Activated CD4-positive, alpha-beta memory T cell treated with anti-CD3 and anti-CD28 coated beads for 36 hours (primary cell): ENCODE measurements at regions not wholly inside any gene's neighbourhood (a gene's known extent, or its start where the extent isn't known, plus 50 kb on each side); places are given as distances from the start of the nearest gene placed in this dataset.
"Not testable (repeated sequence)": the region's sequence is repeated elsewhere in the genome, so short reads cannot be mapped to it uniquely, and the experiment has no call there.

Experiments used
- CTCF ChIA-PET: fragments of 350-600 bp; sonication (Branson Sonifier 250); formaldehyde crosslinking; loops from one replicate; lab custom pipeline; 2021; ENCODE audit warnings: antibody characterized with exemption, inconsistent platforms; lab: Charles Lee
- POLR2A ChIA-PET: fragments of 350-600 bp; sonication (Branson Sonifier 250); formaldehyde crosslinking; loops from one replicate; lab custom pipeline; 2021; ENCODE audit warnings: antibody characterized with exemption; lab: Charles Lee
- DNase-seq: peaks from one replicate; pipeline ENCODE4 v3.0.0-alpha.2; 2020
- H3K27ac Mint-ChIP-seq: one replicate; pipeline ENCODE4 v1.8.0; 2021; ENCODE audit warnings: mixed read lengths
- H3K27me3 Mint-ChIP-seq: one replicate; pipeline ENCODE4 v1.8.0; 2021; ENCODE audit warnings: mixed read lengths
- H3K36me3 Mint-ChIP-seq: one replicate; pipeline ENCODE4 v1.8.0; 2021; ENCODE audit warnings: mixed read lengths
- H3K4me1 Mint-ChIP-seq: one replicate; pipeline ENCODE4 v1.8.0; 2021; ENCODE audit warnings: low read depth, mixed read lengths
- H3K4me3 Mint-ChIP-seq: one replicate; pipeline ENCODE4 v1.8.0; 2021; ENCODE audit warnings: mild to moderate bottlenecking, mixed read lengths
- H3K9me3 Mint-ChIP-seq: one replicate; pipeline ENCODE4 v1.8.0; 2021; ENCODE audit warnings: mixed read lengths
- intact Hi-C: fragments of 100-400 bp; cut with micrococcal nuclease; formaldehyde crosslinking; loops from one replicate; pipeline ENCODE4 v1.15.1; 2023

DNA sequence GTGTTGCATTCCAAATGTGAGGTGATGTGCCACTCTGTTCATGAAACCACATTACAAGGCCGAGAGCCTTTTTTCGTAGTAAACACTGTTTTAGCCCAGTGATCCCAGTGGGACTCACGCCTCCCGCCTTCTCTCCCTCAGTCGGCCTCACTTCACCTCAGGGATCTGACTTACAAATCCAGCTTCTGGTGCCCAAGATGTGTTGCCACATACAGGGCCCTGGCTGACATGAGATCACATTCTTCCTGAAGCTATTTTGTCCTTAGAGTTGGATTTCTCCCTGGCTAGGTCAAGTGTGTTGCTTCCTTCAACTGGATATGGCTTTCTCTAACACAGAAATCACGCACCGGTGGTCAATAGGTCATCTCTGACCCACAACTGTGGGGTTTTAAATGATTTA is 354.7 kb downstream of the FBXW7 start:
- ChIA-PET CTCF (no interaction called here), POLR2A (no interaction called here)
- intact Hi-C loops, result loop anchor here (5.0 kb wide), 1 partner anchor 79 kb away; no protein-coding TSS in a partner anchor
- Mint-ChIP-seq H3K27ac (no peak overlapping the region), H3K9me3 (no peaks in the 10 kb centered on the region), H3K36me3 (no peaks in the 10 kb centered on the region), H3K27me3 (no peaks in the 10 kb centered on the region), H3K4me3 (no peak overlapping the region), H3K4me1 (peaks cover 19% of the 10 kb centered on the region)
- no peak for DNase-seq

DNA sequence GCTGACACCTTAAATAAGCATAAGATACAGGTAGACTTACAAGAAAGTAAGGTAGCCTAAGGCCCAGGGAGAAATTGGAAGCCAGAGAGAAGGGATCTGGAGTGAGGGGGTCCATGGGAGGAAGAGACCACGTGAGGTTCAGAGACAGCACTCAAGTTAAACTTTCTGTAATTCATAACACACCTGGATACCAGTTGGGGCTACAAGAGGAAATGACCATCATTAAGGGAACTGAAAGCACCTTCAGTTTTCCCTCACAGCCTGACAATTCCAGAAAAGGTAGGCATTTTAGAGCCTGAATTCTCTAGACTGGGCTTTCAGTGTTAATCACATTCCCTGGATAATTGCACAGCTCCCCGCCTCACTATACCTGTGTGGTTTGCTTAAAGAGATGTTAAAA is 355.5 kb downstream of the FBXW7 start:
- ChIA-PET POLR2A (no interaction called here), CTCF (no interaction called here)
- Mint-ChIP-seq H3K27ac (no peak overlapping the region), H3K36me3 (no peaks in the 10 kb centered on the region), H3K4me3 (no peak overlapping the region), H3K9me3 (no peaks in the 10 kb centered on the region), H3K4me1 (peaks cover 19% of the 10 kb centered on the region), H3K27me3 (no peaks in the 10 kb centered on the region)
- intact Hi-C loops, result loop anchor here (5.0 kb wide), 1 partner anchor 78 kb away; no protein-coding TSS in a partner anchor
- no peak for DNase-seq

DNA sequence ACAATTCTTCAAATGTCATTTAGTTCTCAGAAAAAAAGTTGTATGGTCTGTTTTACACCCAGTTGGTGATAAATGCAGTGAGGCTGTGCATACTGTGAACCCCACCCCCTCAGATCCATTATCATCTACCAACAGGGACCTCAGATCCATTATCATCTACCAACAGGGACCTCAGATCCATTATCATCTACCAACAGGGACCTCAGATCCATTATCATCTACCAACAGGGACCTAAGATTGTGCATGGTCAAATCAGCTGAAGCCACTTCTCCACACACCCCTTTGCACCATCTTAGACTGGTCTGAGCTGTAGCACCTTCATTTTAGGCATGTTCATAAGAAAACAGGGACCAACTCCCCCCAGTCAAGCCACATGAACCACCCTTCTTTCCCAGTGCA is 358.4 kb downstream of the FBXW7 start:
- DNase-seq, POLR2A ChIA-PET, H3K9me3 Mint-ChIP-seq, intact Hi-C loops, H3K27me3 Mint-ChIP-seq, CTCF ChIA-PET, H3K4me1 Mint-ChIP-seq, H3K4me3 Mint-ChIP-seq, H3K27ac Mint-ChIP-seq, H3K36me3 Mint-ChIP-seq: not testable (repeated sequence)

DNA sequence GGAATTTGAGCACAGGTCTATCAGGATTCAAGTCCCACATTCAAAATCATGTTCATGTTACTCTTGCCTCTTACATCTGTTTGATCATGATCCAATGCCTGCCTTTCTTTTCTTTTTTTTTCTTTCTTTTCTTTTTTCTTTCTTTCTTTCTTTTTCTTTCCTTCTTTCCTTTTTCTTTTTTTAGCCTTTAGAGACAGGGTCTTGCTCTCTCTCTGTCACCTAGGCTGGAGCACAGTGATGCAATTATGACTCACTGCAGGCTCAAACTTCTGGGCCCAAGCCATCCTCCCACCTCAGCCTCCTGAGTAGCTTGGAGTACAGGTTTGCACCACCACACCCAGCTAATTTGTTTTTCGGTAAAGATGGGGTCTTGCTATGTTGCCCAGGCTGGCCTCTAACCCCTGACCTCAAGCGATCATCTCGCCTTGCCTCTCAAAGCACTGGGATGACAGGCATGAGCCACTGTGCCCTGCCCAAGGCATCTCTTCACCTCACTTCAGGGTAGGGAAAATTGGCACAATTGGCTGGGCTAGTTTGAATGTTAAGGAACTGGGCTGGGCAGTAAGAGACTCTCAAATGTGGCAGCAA is 359.2 kb downstream of the FBXW7 start:
- no peak for DNase-seq
- intact Hi-C loops, result no loop called here
- H3K27me3 Mint-ChIP-seq, result no peaks in the 10 kb centered on the region
- ChIA-PET CTCF (no interaction called here), POLR2A (no interaction called here)
- no peak overlapping the region for H3K4me3 Mint-ChIP-seq
- no peaks in the 10 kb centered on the region for H3K9me3 Mint-ChIP-seq
- H3K4me1 Mint-ChIP-seq, result no peaks in the 10 kb centered on the region
- no peak overlapping the region for H3K27ac Mint-ChIP-seq
- H3K36me3 Mint-ChIP-seq, result no peaks in the 10 kb centered on the region

DNA sequence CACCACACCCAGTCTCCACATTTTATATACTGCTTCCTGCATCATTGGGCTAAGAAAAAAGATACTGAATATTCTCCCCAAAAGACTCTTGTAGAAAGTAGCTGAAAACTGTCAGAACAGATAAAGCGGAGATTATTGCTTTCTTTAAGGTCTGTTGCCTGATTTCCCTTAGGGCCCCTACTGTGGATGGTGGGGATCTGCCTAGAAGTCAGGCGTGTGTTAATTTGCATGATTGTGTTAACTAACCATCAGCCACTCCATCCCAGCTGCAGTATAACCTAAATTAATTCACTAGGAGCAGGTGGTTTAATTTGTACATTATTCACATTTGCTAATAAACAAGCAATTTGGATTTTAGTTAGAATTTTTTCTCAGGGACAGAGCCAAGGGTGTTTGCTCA is 360.3 kb downstream of the FBXW7 start:
- intact Hi-C loops, result no loop called here
- POLR2A ChIA-PET, result no interaction called here
- Mint-ChIP-seq H3K9me3 (no peaks in the 10 kb centered on the region), H3K27ac (no peak overlapping the region), H3K36me3 (no peaks in the 10 kb centered on the region), H3K4me3 (no peak overlapping the region), H3K4me1 (no peaks in the 10 kb centered on the region), H3K27me3 (no peaks in the 10 kb centered on the region)
- DNase-seq, result no peak
- CTCF ChIA-PET, result no interaction called here

DNA sequence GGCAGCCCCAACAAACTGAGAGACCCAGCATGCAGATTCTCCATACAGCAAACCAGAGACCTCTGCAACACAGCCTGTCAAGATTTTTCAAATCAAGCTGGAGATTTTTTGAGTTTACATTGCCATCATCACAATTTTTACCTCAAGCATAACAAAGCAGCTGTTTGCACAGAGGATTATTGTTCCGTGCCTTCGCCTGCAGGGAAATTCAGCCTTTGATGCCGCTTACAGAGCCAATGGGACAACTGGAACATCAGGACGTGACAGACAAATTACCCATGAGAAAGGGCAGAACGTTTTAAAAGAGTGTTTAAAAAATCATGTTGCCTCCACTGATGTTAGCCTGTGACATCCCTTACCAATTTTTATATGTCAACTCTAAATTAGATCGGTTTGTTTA is 363.7 kb downstream of the FBXW7 start:
- Mint-ChIP-seq H3K27ac (no peak overlapping the region), H3K36me3 (no peaks in the 10 kb centered on the region), H3K4me1 (no peaks in the 10 kb centered on the region), H3K9me3 (no peaks in the 10 kb centered on the region), H3K4me3 (no peak overlapping the region), H3K27me3 (no peaks in the 10 kb centered on the region)
- no peak for DNase-seq
- ChIA-PET POLR2A (no interaction called here), CTCF (no interaction called here)
- intact Hi-C loops, result no loop called here

DNA sequence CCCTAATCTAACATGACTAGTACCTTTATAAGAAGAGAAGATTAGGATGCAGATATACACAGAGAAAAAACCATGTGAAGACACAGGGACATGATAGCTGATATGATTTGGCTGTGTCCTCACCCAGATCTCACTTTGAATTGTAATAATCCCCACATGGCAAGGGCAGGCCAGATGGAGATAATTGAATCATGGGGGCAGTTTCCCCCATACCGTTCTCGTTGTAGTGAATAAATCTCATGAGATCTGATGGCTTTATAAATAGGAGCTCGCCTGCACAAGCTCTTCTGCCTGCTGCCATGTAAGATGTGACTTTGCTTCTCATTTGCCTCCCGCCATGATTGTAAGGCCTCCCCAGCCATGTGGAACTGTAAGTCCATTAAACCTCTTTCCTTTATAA is 364.3 kb downstream of the FBXW7 start:
- DNase-seq, result no peak
- no peaks in the 10 kb centered on the region for H3K9me3 Mint-ChIP-seq
- H3K36me3 Mint-ChIP-seq, result no peaks in the 10 kb centered on the region
- POLR2A ChIA-PET, result no interaction called here
- CTCF ChIA-PET, result no interaction called here
- no peak overlapping the region for H3K4me3 Mint-ChIP-seq
- intact Hi-C loops, result no loop called here
- no peaks in the 10 kb centered on the region for H3K27me3 Mint-ChIP-seq
- H3K27ac Mint-ChIP-seq, result no peak overlapping the region
- H3K4me1 Mint-ChIP-seq, result no peaks in the 10 kb centered on the region

DNA sequence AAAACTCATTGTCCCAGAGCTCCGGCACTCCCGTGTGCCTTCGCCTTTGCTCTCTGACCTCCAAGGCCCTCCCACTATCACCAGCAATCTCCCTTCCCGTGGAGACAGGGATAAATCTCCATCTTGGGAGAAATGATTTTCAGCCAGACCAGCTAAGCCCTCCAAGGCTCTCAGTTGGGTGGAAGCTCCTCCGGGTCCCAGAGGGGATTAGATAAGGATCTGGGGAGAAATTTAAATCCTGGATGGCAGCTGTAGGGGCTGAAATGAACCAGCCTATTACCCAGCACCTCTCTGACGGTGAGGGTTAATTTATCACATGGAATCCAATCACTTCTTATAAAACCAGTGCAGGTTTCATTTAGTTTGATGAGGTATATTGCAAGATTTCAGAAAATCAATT is 366.2 kb downstream of the FBXW7 start:
- DNase-seq, result no peak
- intact Hi-C loops, result no loop called here
- Mint-ChIP-seq H3K4me3 (no peak overlapping the region), H3K27me3 (peaks cover 4% of the 10 kb centered on the region), H3K27ac (no peak overlapping the region), H3K4me1 (no peaks in the 10 kb centered on the region), H3K9me3 (no peaks in the 10 kb centered on the region), H3K36me3 (no peaks in the 10 kb centered on the region)
- ChIA-PET CTCF (no interaction called here), POLR2A (no interaction called here)

DNA sequence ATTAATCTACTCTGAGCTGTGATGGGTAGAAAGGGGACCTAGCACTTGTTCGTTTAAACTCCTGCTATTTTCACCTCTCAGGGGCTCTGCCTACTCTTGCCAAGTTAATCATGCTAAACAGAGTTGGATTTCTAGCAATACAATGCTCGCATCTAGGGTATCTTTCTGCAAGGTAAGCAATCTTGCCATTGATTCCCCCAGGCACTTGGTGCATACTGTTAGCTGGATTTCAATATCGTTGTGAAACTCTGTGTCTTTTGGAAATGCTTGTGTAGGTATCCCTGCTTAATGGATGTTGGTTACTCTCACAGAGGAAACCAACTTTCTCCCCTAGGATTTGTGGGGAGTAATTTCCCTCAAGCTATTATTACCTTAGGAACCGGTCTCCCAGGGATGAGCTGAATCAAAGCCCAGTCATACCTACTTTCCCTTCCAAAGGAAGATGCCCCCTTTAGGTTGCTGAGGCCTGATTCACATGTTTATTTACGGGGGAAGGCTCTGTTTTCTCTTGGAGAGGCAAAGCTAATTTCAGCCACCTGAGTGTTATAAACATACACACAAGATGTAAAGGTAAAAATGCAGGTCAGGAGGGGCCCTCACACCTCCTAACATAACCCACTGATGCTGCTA is 366.8 kb downstream of the FBXW7 start:
- ChIA-PET CTCF (no interaction called here), POLR2A (no interaction called here)
- no peak for DNase-seq
- no peak overlapping the region for H3K4me3 Mint-ChIP-seq
- H3K27ac Mint-ChIP-seq, result no peak overlapping the region
- intact Hi-C loops, result no loop called here
- H3K9me3 Mint-ChIP-seq, result no peaks in the 10 kb centered on the region
- H3K4me1 Mint-ChIP-seq, result no peaks in the 10 kb centered on the region
- H3K27me3 Mint-ChIP-seq, result peaks cover 4% of the 10 kb centered on the region
- no peaks in the 10 kb centered on the region for H3K36me3 Mint-ChIP-seq

DNA sequence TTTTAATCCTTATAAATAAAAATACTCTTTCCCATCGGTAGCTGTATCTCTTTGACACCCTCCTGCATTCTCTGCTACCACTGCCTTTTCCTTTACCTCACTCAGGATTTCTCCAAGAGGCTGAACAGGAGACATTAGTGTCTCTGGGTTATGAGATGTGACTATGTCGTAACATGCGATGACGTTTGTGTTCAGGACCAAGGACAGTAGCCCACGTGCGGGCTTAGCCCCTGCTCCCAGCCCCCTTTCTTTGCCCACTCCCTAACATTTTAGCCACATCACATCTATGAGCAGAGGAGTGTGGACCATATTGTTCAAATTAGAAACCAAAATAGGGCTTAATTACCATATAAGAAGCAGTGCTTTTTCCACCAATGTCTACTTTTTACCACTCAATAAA is 369.3 kb downstream of the FBXW7 start:
- intact Hi-C loops, result no loop called here
- POLR2A ChIA-PET, result no interaction called here
- Mint-ChIP-seq H3K27me3 (peaks cover 4% of the 10 kb centered on the region), H3K4me1 (no peaks in the 10 kb centered on the region), H3K27ac (no peak overlapping the region), H3K4me3 (no peak overlapping the region), H3K36me3 (no peaks in the 10 kb centered on the region), H3K9me3 (no peaks in the 10 kb centered on the region)
- DNase-seq, result no peak
- CTCF ChIA-PET, result no interaction called here

DNA sequence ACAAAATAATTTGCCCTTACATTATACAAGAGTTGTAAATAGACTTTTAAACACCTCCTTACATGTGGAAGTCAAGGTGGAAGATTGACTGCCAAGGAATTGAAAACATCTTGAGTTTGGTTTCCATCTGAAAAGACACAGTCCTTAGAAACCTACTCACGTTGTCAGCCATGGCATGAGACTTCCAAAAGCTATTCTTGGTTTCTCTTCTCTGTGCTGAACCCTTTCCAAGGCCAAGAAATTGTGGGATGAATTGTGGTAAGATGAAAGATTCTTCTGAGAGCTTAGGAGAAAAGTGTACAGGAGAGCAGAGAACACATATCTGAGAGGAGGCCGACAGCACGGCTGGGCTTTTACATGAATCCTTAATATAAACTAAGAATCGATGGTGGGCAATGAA is 370.0 kb downstream of the FBXW7 start:
- Mint-ChIP-seq H3K27me3 (peaks cover 4% of the 10 kb centered on the region), H3K4me3 (no peak overlapping the region), H3K4me1 (no peaks in the 10 kb centered on the region), H3K9me3 (no peaks in the 10 kb centered on the region), H3K27ac (no peak overlapping the region), H3K36me3 (no peaks in the 10 kb centered on the region)
- CTCF ChIA-PET, result no interaction called here
- no peak for DNase-seq
- intact Hi-C loops, result no loop called here
- POLR2A ChIA-PET, result no interaction called here

DNA sequence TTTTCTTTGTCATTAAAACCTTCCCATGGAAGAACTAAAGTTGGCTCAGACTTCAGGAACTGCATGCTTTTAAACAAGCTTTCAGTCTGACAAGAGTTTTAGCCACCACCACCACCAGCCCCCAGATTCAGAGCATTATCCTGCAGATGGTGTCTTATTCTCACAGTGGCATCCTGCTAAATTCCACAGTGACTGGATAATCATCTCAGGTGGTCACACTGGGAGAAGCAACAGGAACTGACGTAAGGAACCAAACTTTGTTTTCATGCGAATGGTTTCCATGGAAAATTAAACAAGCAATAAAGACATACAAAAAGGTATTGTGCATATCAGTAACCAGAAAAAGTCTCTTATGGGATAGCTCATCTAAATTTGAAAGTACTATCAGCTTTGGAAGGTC is 370.7 kb downstream of the FBXW7 start:
- no peak overlapping the region for H3K27ac Mint-ChIP-seq
- ChIA-PET CTCF (no interaction called here), POLR2A (no interaction called here)
- H3K4me3 Mint-ChIP-seq, result no peak overlapping the region
- peaks cover 4% of the 10 kb centered on the region for H3K27me3 Mint-ChIP-seq
- intact Hi-C loops, result no loop called here
- no peaks in the 10 kb centered on the region for H3K9me3 Mint-ChIP-seq
- no peak for DNase-seq
- H3K36me3 Mint-ChIP-seq, result no peaks in the 10 kb centered on the region
- no peaks in the 10 kb centered on the region for H3K4me1 Mint-ChIP-seq

DNA sequence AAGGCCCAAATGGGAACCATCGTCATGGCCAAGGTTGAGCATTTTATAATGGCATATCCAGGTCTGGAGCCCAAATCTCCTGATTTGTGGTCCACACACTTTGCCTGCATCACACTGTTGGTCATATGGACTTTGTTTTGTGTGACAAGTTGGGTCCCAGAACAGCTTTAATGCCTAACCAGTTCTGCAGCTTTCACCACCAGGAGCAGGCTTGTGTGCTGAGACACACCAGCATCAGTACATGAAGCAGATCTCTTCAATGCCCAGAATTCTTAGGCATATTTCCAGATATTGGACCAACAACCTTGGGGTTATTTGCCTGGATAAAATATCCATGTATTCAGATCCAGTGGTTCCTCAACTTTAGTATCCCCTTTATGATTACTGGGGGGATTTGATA is 371.3 kb downstream of the FBXW7 start:
- no peak overlapping the region for H3K27ac Mint-ChIP-seq
- H3K9me3 Mint-ChIP-seq, result no peaks in the 10 kb centered on the region
- H3K36me3 Mint-ChIP-seq, result no peaks in the 10 kb centered on the region
- no peak for DNase-seq
- H3K27me3 Mint-ChIP-seq, result peaks cover 4% of the 10 kb centered on the region
- intact Hi-C loops, result no loop called here
- ChIA-PET POLR2A (no interaction called here), CTCF (no interaction called here)
- H3K4me1 Mint-ChIP-seq, result no peaks in the 10 kb centered on the region
- no peak overlapping the region for H3K4me3 Mint-ChIP-seq
